ENCODE measurements at regions not wholly inside any gene's neighbourhood (a gene's known extent, or its start where the extent isn't known, plus 50 kb on each side); places are given as distances from the start of the nearest gene placed in this dataset.

DNA sequence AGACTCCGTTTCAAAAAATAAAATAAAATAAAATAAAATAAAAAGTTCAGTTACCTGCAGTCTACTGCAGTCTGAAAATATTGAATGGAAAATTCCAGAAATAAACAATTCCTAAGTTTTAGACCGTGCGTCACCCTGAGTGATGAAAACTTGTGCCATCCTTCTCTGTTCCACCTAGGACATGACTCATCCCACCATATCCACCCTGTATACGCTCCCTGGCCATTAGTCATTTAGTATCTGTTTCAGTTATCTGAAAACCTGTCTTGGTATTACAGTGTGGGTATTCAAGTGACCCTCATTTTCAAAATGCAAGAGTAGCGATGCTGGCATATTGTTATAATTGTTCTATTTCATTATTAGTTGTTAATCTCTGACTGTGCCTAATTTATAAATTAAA lies 51.8 kb upstream of the TEX48 start:
- DNase-seq = peak; percentile 34

GRCh38 chr9:114732823-114733222 lies 50.8 kb upstream of the TEX48 start:
- no peak for DNase-seq
